Mesenchymal stem cell (in vitro differentiated cells and primary cell): ENCODE measurements at regions not wholly inside any gene's neighbourhood (a gene's known extent, or its start where the extent isn't known, plus 50 kb on each side); places are given as distances from the start of the nearest gene placed in this dataset.
A peak's percentile ranks its signal among the peaks of the same experiment; 100 is the strongest.

ENCODE experiments used
- DNase-seq: peaks from one replicate; pipeline ENCODE4 v3.0.0-alpha.2; 2013
- H2AFZ ChIP-seq: one replicate; pipeline ENCODE4 v1.6.1; 2013; ENCODE audit warnings: low read depth, mild to moderate bottlenecking, control low read depth, inconsistent platforms, low read length, moderate library complexity
- H2AK5ac ChIP-seq: 2 replicates; pipeline ENCODE4 v1.6.1; 2013; ENCODE audit warnings: low read length, moderate library complexity, mild to moderate bottlenecking, inconsistent platforms; ENCODE audit not compliant: severe bottlenecking
- H2BK120ac ChIP-seq: one replicate; pipeline ENCODE4 v1.6.1; 2013; ENCODE audit warnings: low read depth, mild to moderate bottlenecking, inconsistent platforms, low read length, moderate library complexity
- H2BK12ac ChIP-seq, 2 experiments: one replicate each; pipeline ENCODE4 v1.6.1; 2013; ENCODE audit warnings: inconsistent platforms in 2 of 2, low read length in 2 of 2, mild to moderate bottlenecking in 2 of 2, moderate library complexity in 2 of 2, control low read depth in 1 of 2
- H2BK15ac ChIP-seq: one replicate; pipeline ENCODE4 v1.6.1; 2013; ENCODE audit warnings: mild to moderate bottlenecking, low read depth, inconsistent platforms; ENCODE audit not compliant: poor library complexity, severe bottlenecking
- H2BK5ac ChIP-seq: 2 replicates; pipeline ENCODE4 v1.6.1; 2013; ENCODE audit warnings: low read depth, mild to moderate bottlenecking, low read length, control low read depth, inconsistent platforms; ENCODE audit not compliant: poor library complexity, severe bottlenecking
- H3K14ac ChIP-seq, 2 experiments: one replicate each; pipeline ENCODE4 v1.6.1; 2013; ENCODE audit warnings: inconsistent platforms in 2 of 2, low read length in 2 of 2, control low read depth in 1 of 2, mild to moderate bottlenecking in 1 of 2, moderate library complexity in 1 of 2
- H3K18ac ChIP-seq, 2 experiments: one replicate each; pipeline ENCODE4 v1.6.1; 2013; ENCODE audit warnings: inconsistent platforms in 2 of 2, low read length in 2 of 2, control low read depth in 1 of 2, low read depth in 1 of 2, mild to moderate bottlenecking in 1 of 2
- H3K23ac ChIP-seq, 2 experiments: one replicate each; pipeline ENCODE4 v1.6.1; 2013; ENCODE audit warnings: inconsistent platforms in 2 of 2, low read length in 2 of 2, mild to moderate bottlenecking in 2 of 2, moderate library complexity in 2 of 2, control low read depth in 1 of 2
- H3K27ac ChIP-seq: 2 replicates; pipeline ENCODE4 v1.5.1; 2013; ENCODE audit warnings: mild to moderate bottlenecking, moderate library complexity, low read length, control low read depth, inconsistent platforms; ENCODE audit not compliant: poor library complexity, severe bottlenecking
- H3K27me3 ChIP-seq, 2 experiments: 2 replicates each; pipeline versions ENCODE4 v1.6.1 to v1.7.0; 2013; ENCODE audit warnings: low read length in 2 of 2, mild to moderate bottlenecking in 2 of 2, moderate library complexity in 2 of 2, control low read depth in 1 of 2, inconsistent platforms in 1 of 2; ENCODE audit not compliant: control insufficient read depth in 1 of 2, insufficient read depth in 1 of 2
- H3K36me3 ChIP-seq, 2 experiments: 2 replicates each; pipeline versions ENCODE4 v1.6.1 to v1.7.0; 2013; ENCODE audit warnings: low read length in 2 of 2, control low read depth in 1 of 2, inconsistent platforms in 1 of 2, low read depth in 1 of 2, mild to moderate bottlenecking in 1 of 2; ENCODE audit not compliant: insufficient read depth in 2 of 2, control insufficient read depth in 1 of 2
- H3K4ac ChIP-seq, 2 experiments: one replicate each; pipeline ENCODE4 v1.6.1; 2013; ENCODE audit warnings: inconsistent platforms in 2 of 2, low read length in 2 of 2, mild to moderate bottlenecking in 2 of 2, moderate library complexity in 2 of 2, control low read depth in 1 of 2, low read depth in 1 of 2
- H3K4me1 ChIP-seq: 2 replicates; pipeline ENCODE4 v1.6.1; 2013; ENCODE audit warnings: low read depth, low read length, control low read depth; ENCODE audit not compliant: control insufficient read depth, insufficient read depth
- H3K4me2 ChIP-seq: 2 replicates; pipeline ENCODE4 v1.6.1; 2013; ENCODE audit warnings: low read length, mild to moderate bottlenecking, inconsistent platforms; ENCODE audit not compliant: poor library complexity, severe bottlenecking
- H3K4me3 ChIP-seq, 2 experiments: 2 replicates each; pipeline versions ENCODE4 v1.5.1 to v1.7.0; 2013; ENCODE audit warnings: low read length in 2 of 2, mild to moderate bottlenecking in 2 of 2, control low read depth in 1 of 2, low read depth in 1 of 2; ENCODE audit not compliant: insufficient read depth in 1 of 2
- H3K79me1 ChIP-seq: replicated peaks from 2 replicates; pipeline ENCODE4 v1.6.1; 2013; ENCODE audit warnings: mild to moderate bottlenecking, control low read depth, low read length, inconsistent platforms; ENCODE audit not compliant: poor library complexity, severe bottlenecking
- H3K9ac ChIP-seq: 2 replicates; pipeline ENCODE4 v1.7.0; 2013; ENCODE audit warnings: mild to moderate bottlenecking, low read length, moderate library complexity
- H3K9me3 ChIP-seq: 2 replicates; pipeline ENCODE4 v1.7.0; 2013; ENCODE audit warnings: mild to moderate bottlenecking, low read length; ENCODE audit not compliant: control insufficient read depth
- H4K8ac ChIP-seq: one replicate; pipeline ENCODE4 v1.6.1; 2013; ENCODE audit warnings: inconsistent platforms, mild to moderate bottlenecking, low read length, moderate library complexity
- H4K91ac ChIP-seq: one replicate; pipeline ENCODE4 v1.6.1; 2013; ENCODE audit warnings: mild to moderate bottlenecking, low read length, inconsistent platforms
- WGBS: methylation state at CpG from one replicate; pipeline ENCODE4 v1.1.7; 2013; ENCODE audit warnings: mixed read lengths; 5-methylcytosine and 5-hydroxymethylcytosine counted together

DNA sequence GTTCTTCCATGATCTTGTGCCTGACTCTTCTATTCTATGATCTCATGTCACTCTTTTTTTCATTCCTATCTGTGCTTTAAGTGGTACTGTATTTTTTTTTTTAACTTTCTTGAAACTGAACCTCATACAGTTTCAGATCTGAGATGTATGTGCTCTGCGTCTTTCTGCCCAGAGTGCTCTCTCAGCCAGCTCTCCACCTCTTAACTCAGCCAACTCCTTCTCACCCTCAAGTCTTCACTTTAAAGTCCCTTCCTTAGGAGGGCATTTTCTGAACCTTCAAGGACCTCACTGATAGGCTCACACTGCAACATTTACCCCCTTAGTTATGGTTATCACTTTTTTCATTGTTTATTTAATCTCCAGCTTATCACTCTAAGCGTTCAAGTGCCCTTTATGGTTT is 158.7 kb downstream of the IRS2 start:
- Histone ChIP-seq H3K4me3 (no peak overlapping the region), H3K4ac (no peak overlapping the region), H3K4me2 (no peak overlapping the region), H3K14ac (no peak overlapping the region), H3K4me1 (no peaks in the 10 kb centered on the region), H3K23ac (no peak overlapping the region), H4K91ac (no peak overlapping the region), H2AFZ (no peak overlapping the region), H2BK12ac (no peak overlapping the region), H2BK120ac (no peak overlapping the region), H2AK5ac (no peak overlapping the region), H3K27me3 (no peaks in the 10 kb centered on the region), H3K27ac (no peak overlapping the region), H2BK5ac (no peak overlapping the region), H3K9ac (peak overlapping the region; percentile 41), H3K9me3 (no peaks in the 10 kb centered on the region), H4K8ac (no peak overlapping the region), H3K36me3 (no peaks in the 10 kb centered on the region), H3K18ac (no peak overlapping the region), H3K79me1 (no peaks in the 10 kb centered on the region), H2BK15ac (no peak overlapping the region)
- 58% methylated on average over 2 of the region's 2 CpGs for WGBS
- no peak for DNase-seq

DNA sequence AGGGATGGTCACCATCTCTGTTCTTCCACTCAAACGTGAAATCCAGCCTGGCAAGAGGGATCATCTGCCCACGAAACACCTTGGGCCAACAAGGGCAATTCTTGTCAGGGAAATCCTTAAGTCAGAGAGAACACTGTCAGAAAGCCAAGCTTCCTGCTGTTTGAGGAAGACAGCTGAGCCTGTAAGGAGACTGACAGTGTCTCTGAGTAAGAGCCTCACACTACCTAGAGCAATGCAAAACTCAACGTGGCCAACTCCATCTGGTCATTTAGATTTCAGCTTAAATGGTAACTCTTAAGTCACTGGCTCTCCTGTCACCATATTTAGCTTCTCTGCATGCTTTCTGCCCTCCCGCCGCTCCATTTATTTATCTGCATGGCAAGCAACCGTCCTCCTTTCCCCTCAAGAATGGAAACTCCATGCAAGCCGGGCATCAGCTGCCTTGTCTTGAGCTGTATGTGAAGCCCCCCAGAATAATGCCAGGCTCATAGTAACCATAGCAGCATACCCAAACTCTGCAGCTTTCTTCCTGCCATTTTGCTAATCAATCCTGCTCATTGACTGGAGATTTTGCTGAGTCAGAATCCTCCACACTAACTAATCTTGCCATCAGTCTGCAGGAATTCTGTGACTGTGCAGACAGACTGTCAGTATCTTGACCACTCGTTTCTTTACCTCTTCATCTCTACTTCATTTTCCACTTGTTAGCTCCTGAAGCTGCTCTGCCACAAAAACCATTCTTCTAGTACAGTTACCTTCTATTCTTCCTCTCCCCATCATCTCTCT is 159.8 kb downstream of the IRS2 start:
- no peaks in the 10 kb centered on the region for H3K9me3 ChIP-seq
- H3K27ac ChIP-seq = no peak overlapping the region
- no peak overlapping the region for H2AK5ac ChIP-seq
- no peak overlapping the region for H2BK120ac ChIP-seq
- WGBS = 77% methylated on average over 8 of the region's 8 CpGs
- no peak overlapping the region for H3K4me3 ChIP-seq
- H2BK15ac ChIP-seq = no peak overlapping the region
- no peak overlapping the region for H2AFZ ChIP-seq
- H3K79me1 ChIP-seq = no peaks in the 10 kb centered on the region
- no peak overlapping the region for H3K14ac ChIP-seq
- no peak overlapping the region for H3K18ac ChIP-seq
- H2BK5ac ChIP-seq = no peak overlapping the region
- no peaks in the 10 kb centered on the region for H3K36me3 ChIP-seq
- no peak for DNase-seq
- H3K4me1 ChIP-seq = no peaks in the 10 kb centered on the region
- no peak overlapping the region for H2BK12ac ChIP-seq
- H3K27me3 ChIP-seq = no peaks in the 10 kb centered on the region
- no peak overlapping the region for H4K8ac ChIP-seq
- no peak overlapping the region for H3K4ac ChIP-seq
- H4K91ac ChIP-seq = no peak overlapping the region
- no peak overlapping the region for H3K23ac ChIP-seq
- H3K9ac ChIP-seq = no peak overlapping the region
- no peak overlapping the region for H3K4me2 ChIP-seq

DNA sequence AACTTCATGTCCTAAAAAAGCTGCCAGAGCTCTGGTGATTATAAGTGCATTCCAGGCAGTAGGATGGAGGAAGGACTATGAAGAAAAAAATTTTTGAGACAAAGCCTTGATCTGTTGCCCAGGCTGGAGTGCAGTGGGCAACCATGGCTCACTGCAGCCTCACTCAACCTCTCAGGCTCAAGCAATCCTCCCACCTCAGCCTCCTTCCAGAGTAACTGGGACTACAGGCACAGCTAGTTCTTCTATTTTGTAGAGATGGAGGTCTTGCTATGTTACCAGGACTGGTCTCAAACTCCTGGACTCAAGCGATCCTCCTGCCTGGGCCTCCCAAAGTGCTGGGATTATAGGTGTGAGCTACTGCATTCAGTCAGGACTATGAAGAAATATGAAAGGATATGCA is 161.2 kb downstream of the IRS2 start:
- Histone ChIP-seq H3K36me3 (no peaks in the 10 kb centered on the region), H3K4ac (no peak overlapping the region), H4K8ac (no peak overlapping the region), H3K4me2 (no peak overlapping the region), H2BK15ac (no peak overlapping the region), H4K91ac (no peak overlapping the region), H3K27ac (no peak overlapping the region), H2BK5ac (no peak overlapping the region), H3K4me1 (no peaks in the 10 kb centered on the region), H3K18ac (no peak overlapping the region), H3K4me3 (no peak overlapping the region), H2BK12ac (no peak overlapping the region), H3K9ac (no peak overlapping the region), H2AFZ (no peak overlapping the region), H3K14ac (no peak overlapping the region), H3K23ac (no peak overlapping the region), H2BK120ac (no peak overlapping the region), H3K79me1 (no peaks in the 10 kb centered on the region), H2AK5ac (no peak overlapping the region), H3K27me3 (no peaks in the 10 kb centered on the region), H3K9me3 (no peaks in the 10 kb centered on the region)
- DNase-seq = no peak
- WGBS = 100% methylated on average over 1 of the region's 1 CpG

GRCh38 chr13:109622006-109622405 is 164.4 kb downstream of the IRS2 start:
- H3K9ac ChIP-seq = no peak overlapping the region
- H3K4me2 ChIP-seq = no peak overlapping the region
- no peak overlapping the region for H2BK120ac ChIP-seq
- H3K4me3 ChIP-seq = no peak overlapping the region
- H2BK12ac ChIP-seq = no peak overlapping the region
- no peak overlapping the region for H3K27ac ChIP-seq
- H3K36me3 ChIP-seq = no peaks in the 10 kb centered on the region
- H2BK5ac ChIP-seq = no peak overlapping the region
- no peaks in the 10 kb centered on the region for H3K27me3 ChIP-seq
- H3K4me1 ChIP-seq = no peaks in the 10 kb centered on the region
- no peak for DNase-seq
- no peaks in the 10 kb centered on the region for H3K79me1 ChIP-seq
- no peak overlapping the region for H3K14ac ChIP-seq
- H3K9me3 ChIP-seq = no peaks in the 10 kb centered on the region
- H2BK15ac ChIP-seq = no peak overlapping the region
- no peak overlapping the region for H3K23ac ChIP-seq
- WGBS = 93% methylated on average over 4 of the region's 4 CpGs
- no peak overlapping the region for H3K18ac ChIP-seq
- H3K4ac ChIP-seq = no peak overlapping the region
- H2AFZ ChIP-seq = no peak overlapping the region
- no peak overlapping the region for H4K8ac ChIP-seq
- H2AK5ac ChIP-seq = no peak overlapping the region
- no peak overlapping the region for H4K91ac ChIP-seq
